ENCODE measurements at regions not wholly inside any gene's neighbourhood (a gene's known extent, or its start where the extent isn't known, plus 50 kb on each side); places are given as distances from the start of the nearest gene placed in this dataset.

- Mint-ChIP-seq H3K27me3 (ENCODE audit: low read depth, unreplicated experiment) (peaks cover 63% of the 10 kb centered on the region), H3K27ac (ENCODE audit: unreplicated experiment) (no peak overlapping the region)
These were observed 180.4 kb downstream of the IRF8 start for GRCh38 chr16:86079255-86079885.

GRCh38 chr16:86080131-86080875 is 181.3 kb downstream of the IRF8 start:
- Mint-ChIP-seq H3K27ac (ENCODE audit: unreplicated experiment) (no peak overlapping the region), H3K36me3 (ENCODE audit: low read depth, unreplicated experiment) (no peaks in the 10 kb centered on the region), H3K4me3 (ENCODE audit: unreplicated experiment) (no peak overlapping the region), H3K4me1 (ENCODE audit: low read depth, unreplicated experiment) (no peaks in the 10 kb centered on the region), H3K9me3 (ENCODE audit: unreplicated experiment) (peaks cover 4% of the 10 kb centered on the region), H3K27me3 (ENCODE audit: low read depth, unreplicated experiment) (peaks cover 62% of the 10 kb centered on the region)
- no peak overlapping the region for H3K4me3 ChIP-seq (ENCODE audit: insufficient read depth, low read depth, low read length)
- DNase-seq (ENCODE audit: low read depth) (no peak), FAIRE-seq (no peak)
- H3K4me2 ChIP-seq (ENCODE audit: low read length), result no peak overlapping the region
- no peak for TF ChIP-seq CTCF (IDR thresholded peaks at IDR 0.05; ENCODE audit: insufficient read depth, low read depth, low read length)
- TF ChIP-seq EZH2 (IDR thresholded peaks at IDR 0.05; ENCODE audit: insufficient read depth, low read length), result no peak
- peaks cover under 1% of the 10 kb centered on the region for H3K4me1 ChIP-seq (ENCODE audit: insufficient read depth, low read length)
- H3K79me2 ChIP-seq (ENCODE audit: insufficient read depth, low read length), result no peaks in the 10 kb centered on the region
- no peaks in the 10 kb centered on the region for H4K20me1 ChIP-seq (ENCODE audit: insufficient read depth, low read length)
- H3K27me3 ChIP-seq (ENCODE audit: insufficient read depth, low read length), result no peaks in the 10 kb centered on the region
- no peak overlapping the region for H2AFZ ChIP-seq (ENCODE audit: low read depth, low read length)
- no peak overlapping the region for H3K27ac ChIP-seq (ENCODE audit: low read depth, low read length)
- H3K9me3 ChIP-seq (ENCODE audit: insufficient read depth, low read depth, low read length), result no peaks in the 10 kb centered on the region
- no peaks in the 10 kb centered on the region for H3K36me3 ChIP-seq (ENCODE audit: insufficient read depth, low read length)
- no peak overlapping the region for H3K9ac ChIP-seq (ENCODE audit: low read length)

More at GRCh38 chr16:86079255-86079885, 180.4 kb downstream of the IRF8 start:
- H3K27ac ChIP-seq (ENCODE audit: low read depth, low read length), result no peak overlapping the region
- no peaks in the 10 kb centered on the region for H3K27me3 ChIP-seq (ENCODE audit: insufficient read depth, low read length)
- no peaks in the 10 kb centered on the region for H3K9me3 ChIP-seq (ENCODE audit: insufficient read depth, low read depth, low read length)
- H3K4me3 ChIP-seq (ENCODE audit: insufficient read depth, low read depth, low read length), result no peak overlapping the region
- no peaks in the 10 kb centered on the region for H3K36me3 ChIP-seq (ENCODE audit: insufficient read depth, low read length)
- H2AFZ ChIP-seq (ENCODE audit: low read depth, low read length), result no peak overlapping the region
- H3K79me2 ChIP-seq (ENCODE audit: insufficient read depth, low read length), result no peaks in the 10 kb centered on the region
- H3K9ac ChIP-seq (ENCODE audit: low read length), result no peak overlapping the region
- Mint-ChIP-seq H3K36me3 (ENCODE audit: low read depth, unreplicated experiment) (no peaks in the 10 kb centered on the region), H3K4me1 (ENCODE audit: low read depth, unreplicated experiment) (no peaks in the 10 kb centered on the region), H3K4me3 (ENCODE audit: unreplicated experiment) (no peak overlapping the region), H3K9me3 (ENCODE audit: unreplicated experiment) (peaks cover 4% of the 10 kb centered on the region)
- DNase-seq (ENCODE audit: low read depth), result no peak
- H3K4me1 ChIP-seq (ENCODE audit: insufficient read depth, low read length), result peaks cover 6% of the 10 kb centered on the region
- no peak for FAIRE-seq
- no peaks in the 10 kb centered on the region for H4K20me1 ChIP-seq (ENCODE audit: insufficient read depth, low read length)
- TF ChIP-seq EZH2 (IDR thresholded peaks at IDR 0.05; ENCODE audit: insufficient read depth, low read length) (no peak), CTCF (IDR thresholded peaks at IDR 0.05; ENCODE audit: insufficient read depth, low read depth, low read length) (no peak)
- no peak overlapping the region for H3K4me2 ChIP-seq (ENCODE audit: low read length)

GRCh38 chr16:86080982-86081381 is 182.0 kb downstream of the IRF8 start:
- no peaks in the 10 kb centered on the region for H3K9me3 ChIP-seq (ENCODE audit: insufficient read depth, low read depth, low read length)

More at GRCh38 chr16:86080982-86081381, 182.0 kb downstream of the IRF8 start:
- Mint-ChIP-seq H3K27me3 (ENCODE audit: low read depth, unreplicated experiment) (peaks cover 60% of the 10 kb centered on the region), H3K4me1 (ENCODE audit: low read depth, unreplicated experiment) (no peaks in the 10 kb centered on the region), H3K9me3 (ENCODE audit: unreplicated experiment) (peaks cover 4% of the 10 kb centered on the region), H3K36me3 (ENCODE audit: low read depth, unreplicated experiment) (no peaks in the 10 kb centered on the region), H3K4me3 (ENCODE audit: unreplicated experiment) (no peak overlapping the region), H3K27ac (ENCODE audit: unreplicated experiment) (no peak overlapping the region)
- no peak overlapping the region for H2AFZ ChIP-seq (ENCODE audit: low read depth, low read length)
- DNase-seq (ENCODE audit: low read depth), result no peak
- no peaks in the 10 kb centered on the region for H4K20me1 ChIP-seq (ENCODE audit: insufficient read depth, low read length)
- no peak overlapping the region for H3K27ac ChIP-seq (ENCODE audit: low read depth, low read length)
- no peak for TF ChIP-seq CTCF (IDR thresholded peaks at IDR 0.05; ENCODE audit: insufficient read depth, low read depth, low read length)
- no peak for TF ChIP-seq EZH2 (IDR thresholded peaks at IDR 0.05; ENCODE audit: insufficient read depth, low read length)
- H3K4me2 ChIP-seq (ENCODE audit: low read length), result no peak overlapping the region
- no peaks in the 10 kb centered on the region for H3K4me1 ChIP-seq (ENCODE audit: insufficient read depth, low read length)
- no peak overlapping the region for H3K4me3 ChIP-seq (ENCODE audit: insufficient read depth, low read depth, low read length)
- H3K27me3 ChIP-seq (ENCODE audit: insufficient read depth, low read length), result no peaks in the 10 kb centered on the region
- FAIRE-seq, result no peak
- no peak overlapping the region for H3K9ac ChIP-seq (ENCODE audit: low read length)
- H3K79me2 ChIP-seq (ENCODE audit: insufficient read depth, low read length), result no peaks in the 10 kb centered on the region
- no peaks in the 10 kb centered on the region for H3K36me3 ChIP-seq (ENCODE audit: insufficient read depth, low read length)

All from astrocyte (in vitro differentiated cells and primary cell).